ENCODE measurements at regions not wholly inside any gene's neighbourhood (a gene's known extent, or its start where the extent isn't known, plus 50 kb on each side); places are given as distances from the start of the nearest gene placed in this dataset.

DNA sequence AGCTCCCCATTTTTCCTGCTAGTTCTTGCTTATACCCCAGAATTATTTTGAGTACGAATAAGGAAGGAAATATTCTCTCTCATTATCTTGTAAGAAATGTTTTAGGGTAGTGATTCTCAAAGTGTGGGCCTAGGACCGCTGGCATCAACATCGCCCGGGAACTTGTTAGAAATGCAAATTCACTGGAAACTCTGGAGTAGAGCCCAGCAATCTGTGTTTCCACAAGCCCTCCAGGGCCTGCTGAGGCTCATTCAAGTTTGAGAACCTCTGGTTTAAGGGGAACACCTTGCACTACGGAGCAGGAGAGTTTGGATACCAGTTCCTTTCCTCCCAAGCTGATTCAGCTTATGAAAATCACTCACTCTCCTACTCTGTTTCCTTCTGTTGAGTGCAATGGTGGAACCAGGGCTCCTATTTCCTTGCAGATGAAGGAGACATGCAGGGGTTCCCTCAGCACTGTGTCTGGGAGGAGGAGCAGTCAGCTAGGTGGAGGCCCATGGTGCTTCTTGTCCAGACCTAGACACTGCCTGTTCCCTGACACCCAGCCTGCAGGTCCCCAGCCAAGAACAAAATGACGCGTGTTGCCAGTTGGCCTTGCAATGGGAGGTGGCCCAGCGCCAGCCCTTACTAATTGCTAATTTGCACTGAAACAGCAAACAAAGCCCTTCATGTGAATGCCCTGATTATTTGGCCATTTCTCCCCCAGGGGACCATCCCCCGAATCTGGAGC, 68.5 kb downstream of the CYTL1 start:
- Histone ChIP-seq H3K27me3 (ENCODE audit: control insufficient read depth in 1 of 2, insufficient read depth in 2 of 2, low read length in 2 of 2) (peaks cover 1 to 5% of the 10 kb centered on the region in 2 experiments; a peak in 2 of 5 replicates), H2AFZ (ENCODE audit: low read length) (no peak overlapping the region), H3K9ac (ENCODE audit: insufficient read depth, low read depth, low read length) (no peak overlapping the region), H3K4me2 (ENCODE audit: low read depth, low read length) (no peak overlapping the region), H3K9me3 (ENCODE audit: low read length) (peaks cover 7% of the 10 kb centered on the region; the same call in 1 of the 2 replicates), H3K79me2 (ENCODE audit: insufficient read depth, low read length) (no peaks in the 10 kb centered on the region), H3K36me3 (replicated peaks in 1 of 2; ENCODE audit: control insufficient read depth in 1 of 2, insufficient read depth in 2 of 2, low read length in 2 of 2) (no peaks in the 10 kb centered on the region), H4K20me1 (ENCODE audit: insufficient read depth, low read length) (no peaks in the 10 kb centered on the region), H3K4me1 (ENCODE audit: insufficient read depth, low read length) (no peaks in the 10 kb centered on the region), H3K27ac (ENCODE audit: extremely low read length, insufficient read depth, low read length) (no peak overlapping the region), H3K4me3 (replicated peaks in 1 of 3; ENCODE audit: insufficient read depth in 1 of 3, low read depth in 2 of 3, low read length in 3 of 3) (no peak overlapping the region)
- in situ Hi-C loops (cut with HindIII; ENCODE audit: extremely low pct_ligation_motif_present, low pct_unique_long_range_greater_than_20kb) = no loop called here
- ATAC-seq (no peak), DNase-seq (ENCODE audit: low spot score) (no peak), FAIRE-seq (no peak)
- TF ChIP-seq ATAD3A (CRISPR knock-in tag; IDR thresholded peaks at IDR 0.05) = no peak
- no peak for TF ChIP-seq HDAC6 (IDR thresholded peaks at IDR 0.05; ENCODE audit: low read depth, low read length)
- no peak for TF ChIP-seq SALL2 (CRISPR knock-in tag; IDR thresholded peaks at IDR 0.05)
- TF ChIP-seq ZNF761 (CRISPR knock-in tag; conservative IDR thresholded peaks at IDR 0.05) = no peak
- no peak for TF ChIP-seq ZNF136 (CRISPR knock-in tag; IDR thresholded peaks at IDR 0.05; ENCODE audit: low read depth)
- no peak for TF ChIP-seq HNRNPL (IDR thresholded peaks at IDR 0.05; ENCODE audit: low read depth, low read length)
- TF ChIP-seq SOX5 (CRISPR knock-in tag; IDR thresholded peaks at IDR 0.05; ENCODE audit: borderline replicate concordance) = no peak
- no peak for TF ChIP-seq GATA4 (IDR thresholded peaks at IDR 0.05; ENCODE audit: borderline replicate concordance, low read depth)
- TF ChIP-seq TIGD3 (CRISPR knock-in tag; IDR thresholded peaks at IDR 0.05; ENCODE audit: borderline replicate concordance) = no peak
- no peak for TF ChIP-seq NPAS2 (CRISPR knock-in tag; IDR thresholded peaks at IDR 0.05; ENCODE audit: borderline replicate concordance)
- TF ChIP-seq ZNF770 (CRISPR knock-in tag; IDR thresholded peaks at IDR 0.05) = no peak
- TF ChIP-seq ZNF382 (CRISPR knock-in tag; IDR thresholded peaks at IDR 0.05; ENCODE audit: borderline replicate concordance) = no peak
- no peak for TF ChIP-seq ZNF496 (CRISPR knock-in tag; IDR thresholded peaks at IDR 0.05; ENCODE audit: insufficient replicate concordance)
- TF ChIP-seq PCBP2 (optimal IDR thresholded peaks at IDR 0.05; ENCODE audit: low read depth, low read length, poor library complexity, severe bottlenecking) = no peak
- TF ChIP-seq ZNF713 (CRISPR knock-in tag; IDR thresholded peaks at IDR 0.05) = no peak
- TF ChIP-seq CCDC6 (CRISPR knock-in tag; IDR thresholded peaks at IDR 0.05) = no peak
- no peak for TF ChIP-seq DNMT3B (CRISPR knock-in tag; conservative IDR thresholded peaks at IDR 0.05)
- no peak for TF ChIP-seq ZNF253 (CRISPR knock-in tag; IDR thresholded peaks at IDR 0.05; ENCODE audit: borderline replicate concordance)
- TF ChIP-seq ZBTB7B (CRISPR knock-in tag; IDR thresholded peaks at IDR 0.05) = no peak
- no peak for TF ChIP-seq HNF4G (IDR thresholded peaks at IDR 0.05; ENCODE audit: borderline replicate concordance, low read depth, low read length)
- no peak for TF ChIP-seq HNF4G (CRISPR knock-in tag; IDR thresholded peaks at IDR 0.05; ENCODE audit: borderline replicate concordance, low read depth)
- CTCF ChIA-PET (ENCODE audit: low intra/inter-chr PET ratio, low total read pairs) = no interaction called here
- no TSS peak for BruUV-seq (replicated peaks)
- 3% methylated on average over 6 of the region's 9 CpGs for WGBS (ENCODE audit: low lambda C conversion rate)
- POLR2A ChIA-PET = no interaction called here
- intact Hi-C loops (cut with micrococcal nuclease; ENCODE audit: unreplicated experiment) = no loop called here
